NCI-H774 (cell line): ENCODE measurements at regions not wholly inside any gene's neighbourhood (a gene's known extent, or its start where the extent isn't known, plus 50 kb on each side); places are given as distances from the start of the nearest gene placed in this dataset.
A peak's percentile ranks its signal among the peaks of the same experiment; 100 is the strongest.

ENCODE experiments used
- DNase-seq: peaks from one replicate; lab custom pipeline; 2025; lab: John Stamatoyannopoulos, UW

- no peak for DNase-seq
These were observed 502.1 kb downstream of the RFC3 start for GRCh38 chr13:34320084-34320483.

GRCh38 chr13:34322014-34322742 lies 504.2 kb downstream of the RFC3 start:
- no peak for DNase-seq

- DNase-seq: no peak
These were observed 504.8 kb downstream of the RFC3 start for GRCh38 chr13:34322743-34323074.

GRCh38 chr13:34335014-34336007 lies 517.4 kb downstream of the RFC3 start:
- no peak for DNase-seq

GRCh38 chr13:34338102-34338501 lies 520.2 kb downstream of the RFC3 start:
- no peak for DNase-seq

- DNase-seq: no peak
These were observed 522.6 kb downstream of the RFC3 start for GRCh38 chr13:34340534-34340933.

- no peak for DNase-seq
These were observed 525.5 kb downstream of the RFC3 start for GRCh38 chr13:34343413-34343940.

GRCh38 chr13:34344816-34345215 lies 526.9 kb downstream of the RFC3 start:
- no peak for DNase-seq

GRCh38 chr13:34345258-34345965 lies 527.5 kb downstream of the RFC3 start:
- no peak for DNase-seq

GRCh38 chr13:34346626-34347025 lies 528.7 kb downstream of the RFC3 start:
- no peak for DNase-seq

GRCh38 chr13:34347784-34348573 lies 530.0 kb downstream of the RFC3 start:
- peak; percentile 29 for DNase-seq

GRCh38 chr13:34349091-34349722 lies 531.3 kb downstream of the RFC3 start:
- DNase-seq: no peak

- DNase-seq: no peak
These were observed 532.7 kb downstream of the RFC3 start for GRCh38 chr13:34350671-34351070.

- no peak for DNase-seq
These were observed 533.2 kb downstream of the RFC3 start for GRCh38 chr13:34351134-34351533.

GRCh38 chr13:34352958-34353357 lies 535.0 kb downstream of the RFC3 start:
- no peak for DNase-seq

- DNase-seq: no peak
These were observed 538.9 kb downstream of the RFC3 start for GRCh38 chr13:34356686-34357434.

- DNase-seq: no peak
These were observed 539.7 kb downstream of the RFC3 start for GRCh38 chr13:34357435-34358232.

GRCh38 chr13:34358811-34359513 lies 541.0 kb downstream of the RFC3 start:
- no peak for DNase-seq

GRCh38 chr13:34360702-34361101 lies 542.8 kb downstream of the RFC3 start:
- DNase-seq: no peak
